ENCODE measurements at regions not wholly inside any gene's neighbourhood (a gene's known extent, or its start where the extent isn't known, plus 50 kb on each side); places are given as distances from the start of the nearest gene placed in this dataset.

- in situ Hi-C loops (cut with MboI; ENCODE audit: low sequenced_read_pairs in 4 of 4): no loop called here
- H3K4me1 ChIP-seq: no peaks in the 10 kb centered on the region
- H3K27ac ChIP-seq: no peak overlapping the region
- TF ChIP-seq, protein P1, sequence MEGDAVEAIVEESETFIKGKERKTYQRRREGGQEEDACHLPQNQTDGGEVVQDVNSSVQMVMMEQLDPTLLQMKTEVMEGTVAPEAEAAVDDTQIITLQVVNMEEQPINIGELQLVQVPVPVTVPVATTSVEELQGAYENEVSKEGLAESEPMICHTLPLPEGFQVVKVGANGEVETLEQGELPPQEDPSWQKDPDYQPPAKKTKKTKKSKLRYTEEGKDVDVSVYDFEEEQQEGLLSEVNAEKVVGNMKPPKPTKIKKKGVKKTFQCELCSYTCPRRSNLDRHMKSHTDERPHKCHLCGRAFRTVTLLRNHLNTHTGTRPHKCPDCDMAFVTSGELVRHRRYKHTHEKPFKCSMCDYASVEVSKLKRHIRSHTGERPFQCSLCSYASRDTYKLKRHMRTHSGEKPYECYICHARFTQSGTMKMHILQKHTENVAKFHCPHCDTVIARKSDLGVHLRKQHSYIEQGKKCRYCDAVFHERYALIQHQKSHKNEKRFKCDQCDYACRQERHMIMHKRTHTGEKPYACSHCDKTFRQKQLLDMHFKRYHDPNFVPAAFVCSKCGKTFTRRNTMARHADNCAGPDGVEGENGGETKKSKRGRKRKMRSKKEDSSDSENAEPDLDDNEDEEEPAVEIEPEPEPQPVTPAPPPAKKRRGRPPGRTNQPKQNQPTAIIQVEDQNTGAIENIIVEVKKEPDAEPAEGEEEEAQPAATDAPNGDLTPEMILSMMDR (IDR thresholded peaks at IDR 0.05 in 4 of 5, conservative IDR thresholded peaks at IDR 0.05 in 1 of 5): no peak
- intact Hi-C loops (cut with DNase I; ENCODE audit: low total_unique reads): no loop called here
- DNase-seq: no peak
- no peaks in the 10 kb centered on the region for H3K9me3 ChIP-seq
- ATAC-seq: peak; percentile 68 to 69
- H3K4me3 ChIP-seq: no peak overlapping the region
- H3K27me3 ChIP-seq: no peaks in the 10 kb centered on the region
- H3K36me3 ChIP-seq: no peaks in the 10 kb centered on the region
Observed at GRCh38 chr1:221419513-221420095, 322.3 kb downstream of the DUSP10 start.

DNA sequence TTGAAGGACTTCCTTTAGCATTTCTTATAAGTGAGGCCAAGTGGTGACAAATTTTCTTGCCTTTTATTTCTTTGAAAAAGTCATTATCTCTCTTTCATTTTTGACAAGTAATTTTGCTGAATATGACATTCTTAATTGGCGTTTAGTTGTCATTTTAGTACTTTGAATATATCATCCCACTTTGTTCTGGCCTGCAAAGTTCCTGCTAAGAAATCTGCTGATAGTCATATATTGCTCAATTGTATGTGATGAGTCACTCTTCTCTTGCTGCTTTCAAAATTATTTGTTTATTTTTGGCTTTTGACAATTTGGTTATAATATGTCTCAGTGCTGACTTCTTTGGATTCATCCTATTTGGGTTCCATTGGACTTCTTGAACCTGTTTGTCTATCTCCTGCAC is 312.6 kb downstream of the DUSP10 start:
- intact Hi-C loops (cut with DNase I; ENCODE audit: low total_unique reads): no loop called here

DNA sequence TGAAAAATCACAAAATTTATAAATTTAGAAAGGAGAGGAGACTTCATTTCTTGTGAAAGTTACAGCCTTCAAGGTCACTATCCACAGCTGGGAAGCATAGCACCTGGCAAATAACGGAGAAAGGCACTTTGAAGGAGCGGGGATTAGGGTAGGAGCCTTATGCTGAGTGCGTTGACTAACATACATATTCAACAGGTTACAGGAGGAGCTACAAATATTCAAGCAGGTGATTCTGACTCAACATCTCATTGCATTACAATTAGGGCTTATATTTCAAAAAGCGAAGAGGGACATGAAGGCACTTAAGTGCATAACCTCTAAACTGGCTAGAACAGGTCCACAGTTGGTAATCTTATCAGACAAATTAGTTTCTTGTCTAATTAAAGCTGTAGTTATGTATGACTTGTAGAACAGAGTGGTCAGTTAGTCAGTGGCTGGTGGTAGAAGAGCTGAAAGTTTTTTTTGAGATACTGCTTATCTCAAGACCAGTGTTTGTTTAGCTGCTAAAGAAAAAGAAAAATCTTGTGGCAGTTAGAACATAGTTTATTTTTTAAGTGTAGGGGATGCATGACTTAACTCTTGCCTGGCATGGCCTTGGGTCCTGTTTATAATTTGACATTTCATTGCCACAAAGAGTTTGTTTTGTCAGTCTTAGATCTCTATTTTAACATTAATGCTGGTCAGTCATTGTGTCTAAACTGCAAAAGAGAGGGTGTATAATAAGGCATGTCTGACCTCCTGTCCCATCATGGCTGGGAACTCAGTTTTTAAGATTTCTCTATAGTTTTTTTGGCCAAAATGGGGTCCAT is 311.5 kb downstream of the DUSP10 start:
- Histone ChIP-seq H3K36me3 (no peaks in the 10 kb centered on the region), H3K27ac (no peak overlapping the region), H3K9me3 (no peaks in the 10 kb centered on the region), H3K27me3 (no peaks in the 10 kb centered on the region), H3K4me1 (no peaks in the 10 kb centered on the region), H3K4me3 (no peak overlapping the region)
- TF ChIP-seq POLR2A (IDR thresholded peaks at IDR 0.05): no peak
- TF ChIP-seq, protein P1 (IDR thresholded peaks at IDR 0.05 in 4 of 5, conservative IDR thresholded peaks at IDR 0.05 in 1 of 5): no peak
- in situ Hi-C loops (cut with MboI; ENCODE audit: low sequenced_read_pairs in 4 of 4) (loop anchor here (10.0 to 25.0 kb wide), 5 partner anchors 166 to 618 kb away; partner anchors contain the start of gene HLX (in 2 of the 4)), intact Hi-C loops (cut with DNase I; ENCODE audit: low total_unique reads) (no loop called here)
- ATAC-seq (no peak), DNase-seq (no peak)

More for the DNA sequence above, 312.6 kb downstream of the DUSP10 start:
- in situ Hi-C loops (cut with MboI; ENCODE audit: low sequenced_read_pairs in 4 of 4): loop anchor here in 1 of 4 donors (25.0 kb wide), 2 partner anchors 167 to 617 kb away; no protein-coding TSS in a partner anchor
- ATAC-seq (no peak), DNase-seq (no peak)
- Histone ChIP-seq H3K4me3 (no peak overlapping the region), H3K36me3 (no peaks in the 10 kb centered on the region), H3K27me3 (no peaks in the 10 kb centered on the region), H3K4me1 (no peaks in the 10 kb centered on the region), H3K27ac (no peak overlapping the region), H3K9me3 (no peaks in the 10 kb centered on the region)
- no peak for TF ChIP-seq POLR2A (IDR thresholded peaks at IDR 0.05)
- TF ChIP-seq, protein P1 (IDR thresholded peaks at IDR 0.05 in 4 of 5, conservative IDR thresholded peaks at IDR 0.05 in 1 of 5): no peak

DNA sequence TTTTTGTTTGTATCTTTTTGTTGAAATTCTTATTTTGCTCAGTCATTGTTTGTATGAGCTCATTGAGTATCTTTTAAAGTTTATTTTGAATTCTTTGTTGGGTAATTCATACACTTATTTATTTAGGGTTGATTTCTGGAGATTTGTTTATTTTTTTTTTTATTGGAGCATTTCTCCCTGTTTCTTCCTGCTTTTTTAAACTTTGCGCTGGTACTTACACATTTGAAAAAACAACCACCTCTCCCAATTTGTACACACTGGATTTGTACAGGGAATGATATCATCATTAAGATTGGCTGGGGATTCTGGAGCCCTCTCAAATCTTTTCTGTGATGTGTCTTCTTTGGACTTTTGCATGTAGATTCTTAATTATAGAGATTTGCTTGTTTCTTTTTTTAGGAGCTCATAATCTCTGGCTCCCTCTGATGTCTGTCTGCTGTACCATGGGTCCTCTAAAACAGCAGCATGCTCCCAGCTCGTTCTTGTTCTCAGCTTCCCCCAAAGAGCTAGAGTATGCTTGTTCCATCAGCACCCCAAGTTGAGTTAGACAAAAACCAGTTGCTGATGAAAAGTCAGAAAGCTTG is 310.7 kb downstream of the DUSP10 start:
- Histone ChIP-seq H3K4me1 (no peaks in the 10 kb centered on the region), H3K9me3 (no peaks in the 10 kb centered on the region), H3K36me3 (no peaks in the 10 kb centered on the region), H3K27me3 (no peaks in the 10 kb centered on the region), H3K4me3 (no peak overlapping the region), H3K27ac (no peak overlapping the region)
- intact Hi-C loops (cut with DNase I; ENCODE audit: low total_unique reads): no loop called here
- DNase-seq (no peak), ATAC-seq (no peak)
- TF ChIP-seq POLR2A (IDR thresholded peaks at IDR 0.05): no peak
- TF ChIP-seq, protein P1 (IDR thresholded peaks at IDR 0.05 in 4 of 5, conservative IDR thresholded peaks at IDR 0.05 in 1 of 5): no peak
- in situ Hi-C loops (cut with MboI; ENCODE audit: low sequenced_read_pairs in 4 of 4): loop anchor here (10.0 to 25.0 kb wide), 5 partner anchors 166 to 619 kb away; partner anchors contain the start of gene HLX (in 2 of the 4)
